DND-41 (cell line): ENCODE measurements at regions not wholly inside any gene's neighbourhood (a gene's known extent, or its start where the extent isn't known, plus 50 kb on each side); places are given as distances from the start of the nearest gene placed in this dataset.
A peak's percentile ranks its signal among the peaks of the same experiment; 100 is the strongest.

ENCODE experiments used
- ATAC-seq: fragments of 200-7000 bp; cut with Tn5 transposase; 3 replicates; pipeline ENCODE4 v1.9.1; 2021; ENCODE audit warnings: low read depth; ENCODE audit not compliant: insufficient read depth
- DNase-seq: peaks from one replicate; pipeline ENCODE4 v3.0.0-alpha.2; 2020
- H2AFZ ChIP-seq: 2 replicates; pipeline ENCODE4 v1.6.0; 2012; ENCODE audit warnings: low read depth, low read length
- H3K27ac ChIP-seq: 2 replicates; pipeline ENCODE4 v1.5.1; 2012; ENCODE audit warnings: low read length, inconsistent platforms
- H3K27me3 ChIP-seq: fragments of 200-600 bp; sonication (generic); 2 replicates; pipeline ENCODE4 v1.6.0; 2012; ENCODE audit warnings: low read length, mild to moderate bottlenecking, inconsistent platforms; ENCODE audit not compliant: insufficient read depth, poor library complexity
- H3K36me3 ChIP-seq: 2 replicates; pipeline ENCODE4 v1.5.1; 2012; ENCODE audit warnings: low read length, inconsistent platforms; ENCODE audit not compliant: insufficient read depth
- H3K4me1 ChIP-seq: 2 replicates; pipeline ENCODE4 v1.5.1; 2012; ENCODE audit warnings: mild to moderate bottlenecking, low read length; ENCODE audit not compliant: insufficient read depth
- H3K4me2 ChIP-seq: 2 replicates; pipeline ENCODE4 v1.6.0; 2012; ENCODE audit warnings: mild to moderate bottlenecking, moderate library complexity, low read length, inconsistent platforms; ENCODE audit not compliant: insufficient read depth
- H3K4me3 ChIP-seq, 2 experiments: fragments of 200-600 bp in 1 of 2; shearing (Covaris generic) in 1 of 2; 2 replicates each; pipeline ENCODE4 v1.5.1; 2012 to 2016; ENCODE audit warnings: inconsistent platforms in 2 of 2, low read length in 2 of 2, mild to moderate bottlenecking in 2 of 2, low read depth in 1 of 2, moderate library complexity in 1 of 2
- H3K79me2 ChIP-seq: 2 replicates; pipeline ENCODE4 v1.6.0; 2012; ENCODE audit warnings: low read length, inconsistent platforms; ENCODE audit not compliant: insufficient read depth
- H3K9ac ChIP-seq: 2 replicates; pipeline ENCODE4 v1.6.0; 2012; ENCODE audit warnings: low read depth, mild to moderate bottlenecking, inconsistent platforms, low read length, moderate library complexity
- H3K9me3 ChIP-seq: 2 replicates; pipeline ENCODE4 v1.5.1; 2012; ENCODE audit warnings: low read length, moderate library complexity, mild to moderate bottlenecking, inconsistent platforms; ENCODE audit not compliant: insufficient read depth, severe bottlenecking
- H4K20me1 ChIP-seq: 2 replicates; pipeline ENCODE4 v1.6.0; 2012; ENCODE audit warnings: low read length; ENCODE audit not compliant: insufficient read depth
- CTCF ChIP-seq: IDR thresholded peaks from 2 replicates; pipeline ENCODE4 v1.5.1; 2012; ENCODE audit warnings: borderline replicate concordance, low read length, moderate library complexity, mild to moderate bottlenecking; ENCODE audit not compliant: poor library complexity, severe bottlenecking; ENCODE audit errors: extremely low read depth
- EZH2 ChIP-seq: IDR thresholded peaks from 3 replicates; pipeline ENCODE4 v1.6.1; 2012; ENCODE audit warnings: borderline replicate concordance, low read depth, mild to moderate bottlenecking, moderate library complexity, low read length, inconsistent platforms; ENCODE audit not compliant: severe bottlenecking

GRCh38 chr1:201701831-201702230, 127.1 kb upstream of the IPO9 start:
- no peak for TF ChIP-seq EZH2
- no peak for TF ChIP-seq CTCF
- no peak overlapping the region for H3K9ac ChIP-seq
- peaks cover under 1% of the 10 kb centered on the region for H3K27me3 ChIP-seq
- no peaks in the 10 kb centered on the region for H3K79me2 ChIP-seq
- ATAC-seq = no peak
- H3K4me1 ChIP-seq = no peaks in the 10 kb centered on the region
- H3K9me3 ChIP-seq = no peaks in the 10 kb centered on the region
- 0 out of 2 replicates have a peak, but pooled peaks cover 2% of the 10 kb centered on the region for H4K20me1 ChIP-seq
- no peak overlapping the region for H3K27ac ChIP-seq
- DNase-seq = no peak
- no peak overlapping the region for H3K4me3 ChIP-seq
- H3K36me3 ChIP-seq = no peaks in the 10 kb centered on the region
- H2AFZ ChIP-seq = no peak overlapping the region
- H3K4me2 ChIP-seq = no peak overlapping the region

DNA sequence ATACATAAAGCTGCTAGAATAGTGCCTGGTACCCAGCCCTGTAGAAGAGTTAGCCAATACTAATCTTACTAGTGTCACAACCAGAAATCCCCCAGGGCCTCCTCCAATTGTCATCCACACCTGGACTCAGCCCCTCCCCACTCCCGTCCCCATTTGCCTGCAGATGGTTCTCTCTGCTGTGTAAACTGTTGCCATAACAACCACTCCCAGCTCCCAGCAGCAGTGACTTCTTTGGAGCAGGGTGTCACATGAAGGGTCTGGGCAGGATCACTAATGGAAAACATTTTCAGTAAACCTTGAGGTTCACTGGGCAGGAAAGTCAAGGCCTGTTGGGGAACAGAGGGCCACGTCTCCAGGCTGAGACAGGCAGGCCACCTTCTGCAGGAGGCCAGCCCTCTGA, 126.0 kb upstream of the IPO9 start:
- ATAC-seq (0 out of 3 replicates have a peak, but pooled peaks have one; percentile 31), DNase-seq (no peak)
- H3K36me3 ChIP-seq = no peaks in the 10 kb centered on the region
- H3K9me3 ChIP-seq = no peaks in the 10 kb centered on the region
- no peak overlapping the region for H2AFZ ChIP-seq
- peaks cover 7% of the 10 kb centered on the region for H3K27me3 ChIP-seq
- H3K4me1 ChIP-seq = no peaks in the 10 kb centered on the region
- no peak overlapping the region for H3K4me3 ChIP-seq
- H3K27ac ChIP-seq = no peak overlapping the region
- no peak overlapping the region for H3K4me2 ChIP-seq
- no peaks in the 10 kb centered on the region for H3K79me2 ChIP-seq
- H4K20me1 ChIP-seq = peaks cover 2% of the 10 kb centered on the region; the same call in 1 of the 2 replicates
- no peak overlapping the region for H3K9ac ChIP-seq
- TF ChIP-seq CTCF = no peak
- TF ChIP-seq EZH2 = no peak

DNA sequence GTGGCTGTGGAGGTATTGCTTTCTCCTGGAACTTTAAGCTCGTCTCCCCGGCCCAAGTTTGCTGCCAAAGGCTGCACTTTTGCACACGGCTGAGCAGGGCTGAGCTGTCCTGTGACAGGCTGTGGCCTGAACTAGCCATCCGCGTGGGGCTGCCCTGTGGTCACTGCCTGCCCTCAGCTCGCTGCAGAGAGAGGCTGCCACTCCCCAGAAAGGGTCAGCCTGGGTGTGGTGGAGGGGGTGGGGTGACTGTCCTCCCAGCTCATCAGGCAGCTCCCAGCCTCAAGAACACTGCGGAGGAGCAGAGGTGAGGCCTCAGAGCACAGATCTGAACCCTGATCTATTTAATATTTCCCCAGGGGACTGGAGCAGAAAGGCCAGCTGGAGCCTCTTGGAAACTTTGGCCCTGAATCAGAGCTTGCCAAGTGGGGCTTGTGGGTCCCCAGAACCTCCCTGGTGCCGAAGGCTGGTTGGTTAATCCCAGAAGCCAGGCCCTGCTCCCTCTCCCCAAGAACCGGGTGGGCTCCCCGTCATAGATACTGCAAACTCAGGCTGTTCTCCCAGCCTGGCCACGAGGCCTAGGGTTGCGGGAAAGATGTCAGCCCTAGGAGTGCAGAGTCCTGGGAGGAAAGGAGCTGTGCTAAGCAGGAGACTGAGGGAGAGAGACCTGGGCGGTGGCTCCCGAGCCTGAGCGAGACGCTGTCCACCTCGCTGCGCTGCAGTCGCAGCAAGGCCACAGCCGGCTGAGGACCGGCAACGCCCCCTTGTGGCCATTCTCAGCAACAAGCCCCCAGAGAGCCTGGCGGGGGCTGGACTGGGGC, 125.1 kb upstream of the IPO9 start:
- Histone ChIP-seq H3K79me2 (no peaks in the 10 kb centered on the region), H2AFZ (no peak overlapping the region), H4K20me1 (peaks cover 2% of the 10 kb centered on the region; the same call in 1 of the 2 replicates), H3K4me1 (no peaks in the 10 kb centered on the region), H3K36me3 (no peaks in the 10 kb centered on the region), H3K9me3 (no peaks in the 10 kb centered on the region), H3K4me3 (no peak overlapping the region), H3K27ac (no peak overlapping the region), H3K4me2 (no peak overlapping the region), H3K27me3 (peaks cover 7% of the 10 kb centered on the region), H3K9ac (no peak overlapping the region)
- TF ChIP-seq CTCF = peak; percentile 91
- no peak for TF ChIP-seq EZH2
- DNase-seq = peak; percentile 61
- ATAC-seq = peak; percentile 85
